SIG-M5 (cell line): ENCODE measurements at regions not wholly inside any gene's neighbourhood (a gene's known extent, or its start where the extent isn't known, plus 50 kb on each side); places are given as distances from the start of the nearest gene placed in this dataset.
A peak's percentile ranks its signal among the peaks of the same experiment; 100 is the strongest.
"Not testable (repeated sequence)": the region's sequence is repeated elsewhere in the genome, so short reads cannot be mapped to it uniquely, and the experiment has no call there.

Experiments used
- DNase-seq: peaks from one replicate; lab custom pipeline; 2025; lab: John Stamatoyannopoulos, UW

DNA sequence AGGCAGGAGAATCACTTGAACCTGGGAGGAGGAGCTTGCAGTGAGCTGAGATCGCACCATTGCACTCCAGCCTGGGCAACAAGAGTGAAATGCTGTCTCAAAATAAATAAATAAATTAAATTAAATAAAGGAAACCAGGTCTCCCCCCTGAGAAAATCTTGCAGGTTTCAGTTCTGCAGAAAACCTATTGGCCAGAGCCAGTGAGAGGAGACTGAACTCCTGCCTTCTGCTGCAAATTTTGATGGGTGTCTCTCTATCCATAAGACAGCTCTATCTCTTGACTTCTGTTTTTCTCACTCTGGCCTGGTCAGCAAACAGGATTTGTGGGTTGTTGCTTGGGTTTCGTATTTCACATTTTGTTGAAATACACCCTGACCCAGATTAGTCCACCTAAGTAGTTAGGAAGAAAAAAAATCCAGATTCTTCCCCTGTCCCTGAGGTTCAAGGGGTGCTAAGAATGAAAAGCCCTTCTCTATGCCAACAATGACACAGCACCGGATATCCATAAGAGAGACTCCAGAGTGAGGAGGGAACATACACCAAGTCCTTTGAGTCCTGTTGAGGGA, 86.7 kb upstream of the MAP4K4 start:
- no peak for DNase-seq

DNA sequence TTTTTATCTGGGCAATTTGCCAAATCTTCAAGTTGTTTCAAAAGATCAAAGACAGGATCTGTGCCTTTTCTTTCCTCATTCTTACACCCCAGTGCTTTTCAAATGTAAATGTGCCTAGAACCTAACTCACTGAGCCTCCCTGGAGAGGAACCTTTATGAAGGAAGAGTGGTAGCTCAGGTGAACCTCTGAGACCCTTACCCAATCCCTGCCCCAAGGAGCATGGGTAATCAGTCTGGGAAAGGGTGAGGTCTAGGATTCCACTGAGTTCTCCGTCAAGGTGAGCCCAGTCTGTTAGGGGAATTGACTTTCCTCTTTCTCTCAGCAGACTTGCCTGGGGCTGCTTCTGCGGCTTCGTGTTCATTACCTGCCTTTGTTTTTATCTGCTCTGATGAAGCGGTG, 88.1 kb upstream of the MAP4K4 start:
- DNase-seq: no peak

DNA sequence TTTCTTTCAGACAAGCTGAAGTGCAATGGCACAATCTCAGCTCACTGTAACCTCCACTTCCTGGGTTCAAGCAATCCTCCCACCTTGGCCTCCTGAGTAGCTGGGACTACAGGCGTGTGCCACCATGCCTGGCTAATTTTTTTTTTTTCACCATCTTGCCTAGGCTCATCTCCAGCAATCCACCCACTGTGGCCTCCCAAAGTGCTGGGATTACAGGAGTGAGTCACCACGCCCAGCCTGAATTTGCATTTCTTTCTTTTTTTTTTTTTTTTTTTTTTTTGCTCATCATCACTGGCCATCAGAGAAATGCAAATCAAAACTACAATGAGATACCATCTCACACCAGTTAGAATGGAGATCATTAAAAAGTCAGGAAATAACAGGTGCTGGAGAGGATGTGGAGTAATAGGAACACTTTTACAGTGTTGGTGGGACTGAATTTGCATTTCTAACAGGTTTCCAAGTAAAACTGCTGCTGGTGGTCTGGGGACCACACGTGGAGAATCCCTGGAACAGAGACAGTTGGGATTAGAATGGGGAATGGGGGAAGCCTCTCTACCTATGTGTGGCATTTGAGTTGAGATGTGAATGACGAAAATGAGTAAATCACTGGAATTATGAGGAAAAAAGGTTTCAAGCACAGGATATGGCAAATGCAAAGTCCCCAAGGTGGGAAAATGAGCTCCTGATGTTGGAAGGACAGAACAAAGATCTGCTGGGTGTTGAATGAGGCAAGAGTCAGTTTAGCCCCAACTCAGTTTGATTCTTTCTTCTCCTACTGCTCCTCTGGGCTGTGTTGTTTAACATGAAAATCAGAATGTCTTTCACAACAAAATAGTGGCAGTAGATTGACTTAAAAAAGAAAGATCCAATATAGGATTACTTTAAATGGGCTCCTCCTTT, 88.8 kb upstream of the MAP4K4 start:
- DNase-seq: no peak

DNA sequence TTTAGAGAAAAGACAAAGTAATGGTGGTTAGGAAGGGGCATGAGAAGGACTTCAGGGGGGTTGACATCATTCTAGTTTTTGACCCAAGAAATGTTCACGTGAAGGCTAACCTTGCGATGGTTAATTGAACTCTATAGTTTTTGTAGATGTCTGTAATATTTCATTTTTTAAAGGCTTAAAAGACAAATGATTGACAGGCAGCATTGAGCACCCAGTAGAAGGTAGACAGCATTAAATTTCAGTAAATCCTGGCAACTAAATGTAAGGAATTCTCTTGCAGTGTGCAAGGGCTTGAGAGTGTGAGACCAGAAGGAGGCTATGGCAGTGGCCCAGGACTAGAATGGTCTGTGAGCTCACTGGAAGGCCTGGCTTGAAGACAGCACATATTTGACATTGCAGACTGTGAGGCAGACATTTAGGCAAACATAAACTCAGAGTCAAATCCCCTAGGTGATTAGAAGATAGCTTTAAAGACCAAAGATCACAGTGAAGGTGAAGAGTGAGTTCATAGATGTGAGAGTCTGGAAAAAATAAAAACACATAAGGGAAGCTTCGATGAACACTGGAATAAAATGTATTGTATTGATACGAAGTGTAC, 100.1 kb upstream of the MAP4K4 start:
- DNase-seq: no peak

DNA sequence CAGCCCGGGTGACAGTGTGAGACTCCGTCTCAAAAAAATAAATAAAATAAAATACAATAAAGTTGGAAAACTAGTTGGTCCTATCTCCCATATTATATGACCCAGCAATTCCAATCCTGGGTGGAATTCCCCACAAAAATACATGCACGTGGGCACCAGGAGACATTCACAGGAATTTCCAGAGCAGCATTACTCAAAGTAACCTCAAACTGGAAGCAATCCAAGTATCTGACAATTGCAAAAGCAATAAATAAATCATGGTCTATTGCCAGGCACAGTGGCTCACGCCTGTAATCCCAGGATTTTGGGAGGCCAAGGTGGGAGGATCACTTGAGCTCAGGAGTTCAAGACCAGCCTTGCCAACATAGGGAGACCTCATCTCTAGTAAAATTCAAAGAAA, 101.2 kb upstream of the MAP4K4 start:
- no peak for DNase-seq

DNA sequence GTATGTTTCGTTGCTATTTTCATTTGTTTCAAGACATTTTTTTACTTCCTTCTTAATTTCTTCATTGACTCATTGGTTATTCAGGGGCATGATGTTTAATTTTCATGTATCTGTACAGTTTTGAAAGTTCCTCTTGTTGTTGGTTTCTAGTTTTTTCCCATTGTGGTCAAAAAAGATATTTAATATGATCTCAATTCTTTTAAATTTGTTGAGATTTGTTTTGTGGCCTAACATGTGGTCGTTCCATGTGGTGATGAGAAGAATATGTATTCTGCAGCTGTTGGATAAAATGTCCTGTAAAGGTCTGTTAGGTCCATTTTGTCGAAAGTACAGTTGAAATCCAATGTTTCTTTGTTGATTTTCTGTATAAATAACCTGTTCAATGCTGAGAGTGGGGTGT, 110.3 kb upstream of the MAP4K4 start:
- no peak for DNase-seq

DNA sequence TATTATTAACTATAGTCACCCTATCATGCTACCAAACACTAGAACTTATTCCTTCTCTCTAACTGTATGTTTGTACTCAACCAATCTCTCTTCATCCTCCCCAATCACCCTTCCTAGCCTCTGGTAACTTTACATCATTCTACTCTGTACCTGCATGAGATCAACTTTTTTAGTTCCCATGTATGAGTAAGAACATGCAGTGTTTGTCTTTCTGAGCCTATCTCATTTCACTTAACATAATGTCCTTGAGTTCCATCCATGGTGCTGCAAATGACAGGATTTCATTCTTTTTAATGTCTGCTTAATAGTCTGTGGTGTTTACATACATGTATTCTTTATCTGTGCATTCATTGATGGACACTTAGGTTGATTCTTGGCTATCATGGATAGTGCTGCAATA, 108.9 kb upstream of the RFX8 start:
- no peak for DNase-seq

DNA sequence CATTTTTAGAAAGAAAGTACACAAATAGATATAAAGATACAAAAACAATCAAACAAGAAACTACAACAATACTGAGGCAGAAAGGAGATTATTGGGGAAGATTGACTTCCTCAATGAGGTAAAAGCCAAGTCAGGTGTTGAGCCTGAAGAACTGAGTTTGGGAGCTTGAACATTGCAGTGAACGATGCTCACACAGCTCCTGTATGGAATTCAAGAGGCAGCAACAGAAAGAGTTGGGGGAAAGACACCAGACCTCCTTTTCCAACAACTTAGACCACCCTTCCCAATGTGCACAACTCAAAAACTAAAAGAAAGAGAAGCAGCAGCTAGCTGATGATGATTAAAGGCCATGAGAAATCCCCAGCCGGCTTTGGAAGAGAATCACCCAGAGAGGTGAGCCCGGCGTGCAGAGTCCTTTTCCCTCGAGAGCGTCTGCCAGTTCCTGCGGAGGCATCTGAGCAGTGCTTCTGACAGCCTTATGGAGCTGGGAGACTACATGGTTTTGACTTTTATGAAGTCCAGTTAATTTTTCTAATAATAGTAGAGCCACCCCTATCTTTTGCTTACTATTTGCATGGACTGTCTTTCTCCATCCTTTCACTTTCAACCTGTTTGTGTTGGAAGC, 106.9 kb upstream of the RFX8 start:
- no peak for DNase-seq

DNA sequence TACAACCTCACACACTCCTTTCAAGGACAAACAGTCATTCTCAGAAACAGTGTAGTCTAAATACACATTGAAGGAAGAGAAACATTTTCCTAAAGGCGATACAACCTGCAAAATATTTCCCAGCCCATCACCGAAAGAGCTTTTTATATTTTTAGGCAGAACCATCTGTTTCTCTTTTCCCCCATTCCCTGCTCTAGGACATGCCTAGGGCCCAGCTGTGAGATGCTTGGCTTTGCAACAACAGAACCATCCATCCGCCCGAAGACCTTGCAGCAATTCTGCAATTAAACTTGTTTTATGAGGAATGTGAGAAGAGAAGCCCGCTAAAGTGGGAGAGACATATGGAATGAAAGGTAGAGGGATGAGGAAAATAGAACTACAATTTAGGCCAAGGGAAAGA, 105.6 kb upstream of the RFX8 start:
- DNase-seq: no peak

DNA sequence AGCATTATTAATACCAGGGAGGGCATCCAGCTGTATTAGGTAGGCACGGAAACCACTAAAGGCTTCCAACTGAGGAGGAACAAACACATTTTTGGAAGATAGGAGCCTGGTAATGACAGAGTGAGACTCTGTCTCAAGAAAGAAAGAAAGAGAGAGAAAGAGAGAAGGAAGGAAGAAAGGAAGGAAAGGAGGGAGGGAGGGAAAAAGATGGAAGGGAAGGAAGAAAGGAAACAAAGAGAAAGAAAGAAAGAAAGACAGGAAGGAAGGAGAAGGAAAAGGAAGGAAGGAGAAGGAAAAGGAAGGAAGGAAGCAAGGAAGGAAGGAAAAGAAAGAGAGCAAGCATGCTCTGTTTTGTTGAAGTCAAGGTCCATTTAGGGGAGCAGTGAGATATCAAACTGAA, 103.8 kb upstream of the RFX8 start:
- no peak for DNase-seq

DNA sequence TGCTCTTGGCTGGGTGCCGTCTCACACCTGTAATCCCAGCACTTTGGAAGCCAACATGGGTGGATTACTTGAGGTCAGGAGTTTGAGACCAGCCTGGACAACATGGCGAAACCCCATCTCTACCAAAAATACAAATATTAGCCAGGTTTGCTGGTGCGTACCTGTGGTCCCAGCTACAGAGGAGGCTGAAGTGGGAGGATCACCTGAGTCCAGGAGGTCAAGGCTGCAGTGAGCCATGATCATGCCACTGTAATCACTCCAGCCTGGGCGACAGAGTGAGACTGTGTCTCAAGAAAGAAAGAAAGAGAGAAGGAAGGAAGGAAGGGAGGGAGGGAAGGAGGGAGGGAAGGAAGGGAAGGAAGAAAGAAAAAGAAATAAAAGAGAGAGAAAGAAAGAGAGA, 103.2 kb upstream of the RFX8 start:
- DNase-seq: not testable (repeated sequence)

DNA sequence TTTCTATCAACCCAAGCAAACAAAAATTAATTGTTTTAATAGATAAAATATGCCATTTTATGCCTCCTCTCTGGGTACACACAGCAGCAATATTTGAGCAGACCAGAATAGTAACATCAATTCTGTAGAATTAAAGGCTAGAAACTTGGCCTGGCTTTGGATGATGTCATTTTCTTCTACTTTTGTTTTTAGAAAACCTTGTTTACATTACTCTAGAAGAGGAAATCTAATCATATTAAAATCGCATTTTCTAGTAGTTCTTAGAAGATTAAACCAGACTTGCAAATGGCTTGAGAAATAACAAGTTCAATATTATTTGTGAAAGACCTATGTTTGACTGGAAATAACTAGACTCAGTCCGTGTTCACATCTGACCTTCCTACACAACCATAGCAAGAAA, 102.3 kb upstream of the RFX8 start:
- DNase-seq: no peak

DNA sequence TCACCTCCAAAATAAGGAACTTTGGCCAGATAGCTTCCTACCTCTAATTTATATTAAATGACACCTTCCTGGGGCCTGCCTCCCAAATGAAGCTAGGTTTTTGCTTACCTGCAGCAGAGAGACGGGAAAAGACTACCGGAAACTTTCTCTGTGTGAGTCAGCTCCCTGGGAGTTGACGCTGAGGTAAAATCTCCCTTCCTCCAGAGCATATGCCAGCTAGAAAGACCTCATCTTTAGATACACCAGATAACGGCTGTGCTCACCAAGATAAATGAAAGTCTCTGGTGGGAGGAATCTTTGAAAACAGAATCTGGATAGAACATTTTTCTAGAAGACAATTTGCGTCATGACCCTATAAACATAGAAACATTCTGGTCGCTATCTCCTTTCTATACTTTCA, 99.7 kb upstream of the RFX8 start:
- DNase-seq: no peak

DNA sequence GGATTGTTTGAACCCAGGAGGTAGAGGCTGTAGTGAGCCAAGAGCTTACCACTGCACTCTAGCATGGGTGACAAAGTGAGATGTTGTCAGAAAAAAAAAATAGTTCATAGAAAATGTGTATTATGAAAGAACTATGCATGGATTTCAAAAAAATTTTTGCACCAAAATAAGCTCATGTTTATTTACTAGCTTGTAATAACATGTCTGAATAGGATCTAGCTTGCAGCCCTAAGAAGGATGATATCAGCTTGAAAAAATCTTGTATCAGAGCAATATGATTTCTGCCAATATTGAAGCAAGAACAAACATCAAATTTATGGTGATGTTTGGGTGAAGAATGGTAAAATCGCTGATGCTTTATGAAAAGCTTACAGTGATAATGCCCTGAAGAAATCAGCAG, 97.0 kb upstream of the RFX8 start:
- DNase-seq: no peak

DNA sequence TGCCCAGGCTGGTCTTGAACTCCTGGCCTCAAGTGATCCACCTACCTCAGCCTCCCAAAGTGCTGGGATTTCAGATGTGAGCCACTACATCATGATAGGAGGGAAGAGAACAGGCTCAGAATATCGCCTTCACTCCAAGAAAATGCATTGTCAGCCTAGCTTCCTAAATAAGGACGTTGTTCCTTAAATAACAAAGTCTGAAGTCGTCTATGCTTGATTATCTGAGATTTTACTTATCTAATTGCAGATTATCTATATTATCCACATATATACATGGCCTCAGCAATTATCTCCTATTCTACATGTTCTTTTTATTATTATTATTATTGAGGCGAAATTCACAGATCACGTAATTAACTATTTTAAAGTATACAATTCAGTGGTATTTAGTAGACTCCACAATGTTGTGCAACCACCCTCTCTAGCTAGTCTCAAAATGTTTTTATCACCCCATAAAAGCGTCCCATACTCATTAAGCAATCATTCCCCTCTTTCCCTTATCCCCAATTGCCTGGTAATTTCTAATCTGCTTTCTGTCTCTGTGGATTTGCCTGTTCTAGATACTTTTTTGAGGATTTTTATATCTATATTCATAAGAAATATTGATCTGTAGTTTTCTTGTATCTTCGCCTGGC, 95.1 kb upstream of the RFX8 start:
- DNase-seq: no peak

DNA sequence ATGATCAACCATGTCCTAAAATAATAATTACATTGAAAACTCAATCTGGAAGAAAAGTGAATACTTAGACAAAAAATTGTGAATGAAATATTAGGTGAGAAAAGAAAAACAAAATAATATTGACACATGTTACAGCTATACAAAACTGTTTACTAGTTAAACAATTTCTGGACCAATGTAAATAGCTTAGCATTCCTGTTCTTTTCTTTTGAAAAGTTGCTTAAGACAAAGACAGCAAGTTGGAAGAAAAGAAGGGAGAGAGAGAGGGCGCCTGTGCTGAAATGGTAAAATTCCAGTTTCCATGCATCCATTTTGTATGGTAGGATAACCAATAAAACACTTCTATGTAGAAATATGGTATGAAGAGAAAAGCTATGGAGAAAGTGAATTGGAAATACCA, 94.1 kb upstream of the RFX8 start:
- no peak for DNase-seq

DNA sequence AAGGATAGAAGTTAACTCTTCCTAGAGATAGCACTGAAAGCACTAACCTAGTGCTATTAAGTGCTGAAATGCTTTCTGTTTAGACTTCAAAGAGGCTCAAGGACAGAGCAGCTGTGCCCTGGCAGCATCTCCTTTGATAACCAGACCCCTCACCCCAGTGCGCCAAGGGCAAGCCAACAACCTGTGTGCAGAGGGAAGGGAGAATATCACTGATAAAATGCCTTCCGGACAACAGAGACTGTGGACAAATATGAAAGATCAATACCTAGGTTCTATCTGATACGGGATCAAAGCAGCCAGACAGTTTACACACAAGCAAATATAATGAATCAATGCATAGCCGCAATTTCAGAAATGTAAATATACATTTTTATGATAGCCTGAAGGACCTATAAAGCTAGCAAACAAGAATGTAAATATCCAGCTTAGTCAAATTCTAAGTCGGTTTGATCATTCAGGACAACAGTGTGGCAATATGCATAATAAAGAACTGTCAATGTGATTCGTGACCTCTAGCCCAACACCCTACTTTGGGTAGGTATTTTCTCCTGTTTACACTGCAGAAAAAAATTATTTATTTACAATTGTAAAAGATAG, 91.8 kb upstream of the RFX8 start:
- DNase-seq: no peak

DNA sequence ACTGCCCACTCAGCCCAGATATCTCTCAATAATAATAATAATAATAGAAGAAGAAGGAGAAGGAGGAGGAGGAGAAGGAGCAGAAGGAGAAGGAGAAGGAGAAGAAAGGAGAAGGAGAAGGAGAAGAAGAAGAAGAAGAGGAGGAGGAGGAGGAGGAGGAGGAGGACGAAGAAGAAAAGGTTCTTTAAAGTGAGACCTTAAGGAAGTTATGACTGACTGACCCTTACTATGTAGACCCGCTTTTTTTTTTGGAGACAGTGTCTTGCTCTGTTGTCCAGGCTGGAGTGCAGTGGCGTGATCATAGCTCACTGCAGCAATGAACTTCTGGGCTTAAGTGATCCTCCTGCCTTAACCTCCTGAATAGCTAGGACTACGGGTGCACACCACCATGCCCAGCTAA, 88.9 kb upstream of the RFX8 start:
- no peak for DNase-seq

DNA sequence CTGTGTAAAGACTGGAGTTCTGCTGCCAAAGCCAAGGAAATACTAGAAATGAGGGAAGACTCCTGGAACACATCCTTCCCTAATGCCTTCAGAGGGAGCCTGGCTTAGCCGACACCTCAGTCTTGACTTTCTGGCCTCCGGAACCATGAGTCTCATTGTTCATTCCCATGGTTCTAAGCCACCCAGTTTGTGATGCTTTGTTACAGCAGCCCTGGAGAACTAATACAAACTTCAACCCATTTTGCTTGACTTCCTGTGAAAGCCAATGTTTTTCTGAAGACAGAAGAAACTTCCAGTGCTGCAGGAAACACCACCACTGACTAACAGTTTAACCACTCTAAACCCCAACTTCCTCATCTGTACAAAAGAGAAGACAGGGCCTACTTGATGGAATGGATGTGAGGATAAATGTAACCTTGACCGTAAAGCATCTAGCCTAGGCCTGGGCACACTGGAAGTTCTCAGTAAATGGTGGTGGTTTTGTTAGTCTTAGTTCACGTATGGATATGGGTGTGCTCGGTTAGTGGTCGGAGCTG, 85.9 kb upstream of the RFX8 start:
- peak; percentile 34 for DNase-seq

DNA sequence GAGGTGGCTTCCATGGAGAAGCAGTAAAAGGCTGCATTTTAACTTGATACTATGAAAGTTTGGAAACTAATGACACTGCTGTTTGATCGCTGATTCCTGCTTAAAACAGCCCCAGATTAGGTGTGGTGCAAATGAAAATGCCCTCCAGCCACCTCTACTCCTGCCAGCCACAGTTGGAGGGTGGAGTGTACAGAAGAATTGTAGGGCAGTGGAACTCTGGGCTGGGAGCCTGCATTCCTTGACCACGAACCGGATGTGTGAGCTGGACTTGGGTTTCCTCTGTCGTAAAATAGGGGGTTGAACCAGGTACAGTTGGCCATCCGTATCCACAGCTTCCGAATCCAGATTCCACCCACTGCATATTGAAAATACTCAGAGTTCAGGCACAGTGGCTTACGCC, 84.6 kb upstream of the RFX8 start:
- no peak for DNase-seq

DNA sequence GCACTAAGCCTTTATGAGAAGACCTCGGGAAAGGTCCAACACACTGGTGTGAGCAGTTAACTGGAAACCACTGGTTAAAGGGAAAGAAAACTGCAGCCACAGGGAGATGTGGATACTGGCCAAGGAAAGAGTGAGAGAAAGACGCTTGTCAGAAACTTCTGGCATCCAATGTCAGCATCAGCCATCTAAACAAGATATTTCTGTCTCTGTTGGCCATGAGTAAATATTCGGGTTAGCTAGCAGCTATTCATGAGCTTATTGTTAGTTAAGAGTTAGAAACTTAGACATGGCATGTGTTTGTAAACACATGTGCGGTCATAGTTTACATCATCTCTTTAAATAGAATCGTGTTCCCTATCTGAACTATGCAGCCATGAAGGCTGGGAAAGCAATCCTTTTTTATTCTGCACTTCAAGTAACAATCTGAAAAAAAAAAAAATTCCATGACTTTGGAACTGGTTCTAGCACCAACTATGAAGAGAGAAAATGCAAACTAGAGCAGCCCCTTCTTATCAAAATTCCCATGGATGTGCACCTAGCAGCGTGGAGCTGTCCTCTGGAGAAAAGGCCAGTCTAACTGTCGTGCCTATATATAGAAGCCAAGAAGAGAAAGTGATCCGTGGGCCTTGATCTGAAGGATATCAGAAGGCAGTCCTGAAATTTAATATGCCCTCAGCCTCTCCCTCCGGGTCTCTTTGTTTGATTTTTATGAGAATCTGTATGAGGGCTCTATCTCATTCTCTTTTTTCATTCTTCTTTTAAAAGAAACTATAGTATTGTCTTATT, 84.0 kb upstream of the RFX8 start:
- no peak for DNase-seq
